ENCODE measurements at regions not wholly inside any gene's neighbourhood (a gene's known extent, or its start where the extent isn't known, plus 50 kb on each side); places are given as distances from the start of the nearest gene placed in this dataset.
A peak's percentile ranks its signal among the peaks of the same experiment; 100 is the strongest.

DNA sequence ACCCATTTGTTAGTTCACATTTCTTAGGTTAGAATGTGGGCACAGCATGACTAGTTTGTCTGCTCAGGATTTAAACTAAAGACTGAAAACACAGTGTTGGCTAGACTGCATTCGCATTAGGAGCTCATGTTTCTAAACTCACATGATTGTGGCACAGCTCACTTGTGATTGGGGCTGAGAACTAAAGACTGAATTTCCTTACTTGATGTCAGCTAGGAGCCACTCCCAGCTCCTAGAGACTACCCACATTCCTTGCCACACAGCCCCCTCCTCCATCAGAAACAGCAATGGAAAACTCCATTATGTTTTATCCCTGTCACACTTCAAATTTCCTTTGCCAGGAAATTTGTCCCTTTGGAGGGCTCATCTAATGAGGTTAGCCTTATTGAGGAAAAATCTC lies 170.2 kb upstream of the NUDT6 start:
- no peak for DNase-seq (ENCODE audit: low read depth in 2 of 3, low spot score in 2 of 3)

DNA sequence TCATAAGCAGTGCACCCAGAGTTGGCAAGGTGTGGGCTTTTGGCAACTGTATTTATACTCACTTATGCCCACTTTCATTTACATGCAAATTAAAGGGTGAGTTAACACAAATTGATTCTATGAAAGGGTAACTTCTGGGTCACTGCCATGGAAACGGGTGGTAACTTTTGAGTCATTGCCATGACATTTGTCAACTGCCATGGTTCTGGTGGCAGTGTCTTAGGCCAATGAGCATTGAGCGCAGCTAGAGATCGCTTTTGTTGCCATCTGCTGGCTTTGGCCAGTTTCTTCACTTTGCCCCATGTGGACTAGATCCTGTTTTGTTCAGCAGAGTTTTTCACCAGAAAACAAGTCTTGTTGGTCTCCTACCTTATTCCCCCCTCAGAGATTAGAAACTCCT lies 170.8 kb upstream of the NUDT6 start:
- no peak for DNase-seq (ENCODE audit: low read depth in 2 of 3, low spot score in 2 of 3)

DNA sequence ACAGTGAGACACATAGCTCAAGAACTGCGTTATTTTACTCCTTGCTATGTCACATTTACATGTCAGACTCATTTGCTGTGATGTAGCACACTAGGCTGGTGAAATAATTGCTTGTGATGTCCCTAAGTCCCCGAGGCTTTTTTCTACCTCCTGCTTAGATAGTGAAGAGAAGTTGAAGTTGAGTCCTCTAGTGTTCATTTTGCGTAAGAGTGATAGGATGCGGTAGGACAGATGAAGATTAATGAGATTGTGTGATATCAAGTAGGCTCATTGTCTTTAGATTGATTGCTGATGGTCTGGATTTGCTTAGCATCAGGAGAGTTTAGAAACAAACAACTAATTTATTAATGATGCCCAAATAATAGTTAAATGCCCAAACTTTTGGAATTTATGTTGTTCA lies 173.6 kb upstream of the NUDT6 start:
- no peak for DNase-seq (ENCODE audit: low read depth in 2 of 3, low spot score in 2 of 3)

- peak in 2 of 3 donors; percentile 34 to 72 for DNase-seq (ENCODE audit: low read depth in 2 of 3, low spot score in 2 of 3)
Observed at GRCh38 chr4:123102897-123103471, 180.6 kb upstream of the NUDT6 start.

DNA sequence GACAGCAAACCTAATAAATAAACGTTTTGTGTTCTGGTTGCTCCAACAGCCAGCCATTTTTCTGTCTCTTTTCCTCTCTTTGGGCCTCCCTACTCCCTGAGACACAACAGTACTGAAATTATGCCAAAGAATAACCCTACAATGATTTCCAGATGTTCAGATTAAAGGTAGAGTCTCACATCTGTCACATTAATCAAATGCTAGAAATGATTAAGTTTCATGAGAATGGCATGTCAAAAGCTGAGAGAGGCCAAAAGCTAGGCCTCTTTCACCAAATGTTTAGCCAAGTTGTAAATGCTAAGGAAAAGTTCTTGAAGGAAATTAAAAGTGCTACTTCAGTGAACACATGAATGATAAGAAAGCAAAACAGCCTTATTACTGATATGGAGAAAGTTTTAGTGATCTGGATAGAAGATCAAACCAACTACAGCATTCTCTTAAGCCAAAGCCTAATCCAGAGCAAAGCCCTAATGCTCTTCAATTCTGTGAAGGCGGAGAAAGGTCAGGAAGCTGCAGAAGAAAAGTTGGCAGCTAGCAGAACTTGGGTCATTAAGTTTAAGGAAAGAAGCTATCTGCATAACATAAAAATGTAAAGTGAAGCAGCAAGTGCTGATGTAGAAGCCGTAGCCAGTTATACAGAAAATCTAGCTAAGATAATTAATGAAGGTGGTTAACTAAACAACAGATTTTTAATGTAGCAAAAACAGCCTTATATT lies 182.1 kb upstream of the NUDT6 start:
- DNase-seq (ENCODE audit: low read depth in 2 of 3, low spot score in 2 of 3), result no peak

DNA sequence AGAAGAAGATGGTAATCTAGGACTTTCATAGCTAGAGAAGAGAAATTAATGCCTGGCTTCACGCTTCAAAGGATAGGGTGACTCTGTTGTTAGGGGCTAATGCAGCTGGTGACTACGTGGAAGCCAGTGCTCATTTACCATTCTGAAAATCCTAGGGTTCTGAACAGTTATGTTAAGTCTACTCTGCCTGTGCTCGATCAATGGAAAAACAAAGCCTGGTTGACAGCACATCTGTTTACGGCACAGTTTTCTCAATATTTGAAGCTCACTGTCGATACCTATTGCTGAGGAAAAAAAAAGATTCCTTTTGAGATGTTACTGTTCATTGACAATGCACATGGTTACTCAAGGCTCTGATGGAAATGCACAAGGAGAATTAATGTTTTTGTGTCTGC lies 182.6 kb upstream of the NUDT6 start:
- no peak for DNase-seq (ENCODE audit: low read depth in 2 of 3, low spot score in 2 of 3)

GRCh38 chr4:123106747-123107146 lies 184.3 kb upstream of the NUDT6 start:
- DNase-seq (ENCODE audit: low read depth in 2 of 3, low spot score in 2 of 3), result no peak

- no peak for DNase-seq (ENCODE audit: low read depth in 2 of 3, low spot score in 2 of 3)
Observed at GRCh38 chr4:123107444-123108252, 185.3 kb upstream of the NUDT6 start.

DNA sequence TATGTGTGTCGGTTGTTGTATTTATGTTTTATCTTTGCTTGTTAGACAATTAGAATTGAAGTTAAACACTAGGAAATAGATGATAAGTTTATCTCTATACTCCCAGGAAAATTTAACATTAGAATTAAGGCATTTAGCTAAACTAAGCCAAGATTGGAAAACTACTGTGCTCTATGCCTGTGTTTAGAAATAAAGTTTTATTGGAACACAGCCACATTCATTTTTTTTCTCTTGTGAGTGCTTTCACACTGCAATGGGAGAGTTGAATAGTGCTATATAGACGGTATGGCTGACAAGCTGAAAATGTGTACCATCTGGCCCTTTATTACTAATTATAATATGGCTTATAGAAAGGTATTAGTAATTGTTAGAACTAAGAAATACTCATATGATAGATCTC lies 186.7 kb upstream of the NUDT6 start:
- no peak for DNase-seq (ENCODE audit: low read depth in 2 of 3, low spot score in 2 of 3)

DNA sequence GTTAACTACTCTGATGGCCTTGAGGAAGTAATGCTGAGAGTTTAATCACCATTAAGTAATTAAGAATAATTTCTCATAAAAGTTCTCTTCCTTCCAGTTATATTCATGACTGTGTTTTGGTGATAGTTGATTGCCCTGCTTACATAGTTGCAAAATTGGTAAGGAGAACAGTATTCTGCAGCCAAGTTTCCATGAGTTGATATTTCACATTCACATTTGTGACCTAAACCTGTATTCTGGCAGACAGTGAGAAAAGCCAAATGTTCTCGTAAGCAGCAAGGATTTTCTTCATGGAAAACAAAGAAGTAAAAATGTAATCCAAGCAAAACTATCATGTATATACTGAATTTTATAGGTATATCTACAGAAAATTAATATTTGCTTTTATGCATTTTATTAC lies 187.8 kb upstream of the NUDT6 start:
- no peak for DNase-seq (ENCODE audit: low read depth in 2 of 3, low spot score in 2 of 3)

GRCh38 chr4:123110685-123111084 lies 188.3 kb upstream of the NUDT6 start:
- DNase-seq (ENCODE audit: low read depth in 2 of 3, low spot score in 2 of 3), result no peak

DNA sequence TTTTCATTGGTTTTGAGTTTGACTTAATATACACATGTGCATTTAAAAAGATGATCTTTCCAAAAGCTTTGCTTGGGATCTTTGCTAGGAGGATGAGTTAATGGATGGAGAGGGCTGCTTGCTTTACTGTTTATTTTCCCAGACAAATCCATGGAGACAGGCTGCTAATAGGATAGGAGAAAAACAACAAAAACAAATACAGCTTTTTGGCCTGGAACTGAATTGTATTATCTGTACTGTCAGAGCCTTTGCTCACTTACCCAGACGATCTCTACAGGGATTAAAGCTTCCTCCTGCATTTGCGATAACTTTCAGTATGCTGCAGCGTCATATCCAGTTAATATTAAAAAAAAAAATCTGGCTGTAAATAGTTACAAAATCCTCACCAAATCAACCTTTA lies 190.8 kb upstream of the NUDT6 start:
- no peak for DNase-seq (ENCODE audit: low read depth in 2 of 3, low spot score in 2 of 3)

DNA sequence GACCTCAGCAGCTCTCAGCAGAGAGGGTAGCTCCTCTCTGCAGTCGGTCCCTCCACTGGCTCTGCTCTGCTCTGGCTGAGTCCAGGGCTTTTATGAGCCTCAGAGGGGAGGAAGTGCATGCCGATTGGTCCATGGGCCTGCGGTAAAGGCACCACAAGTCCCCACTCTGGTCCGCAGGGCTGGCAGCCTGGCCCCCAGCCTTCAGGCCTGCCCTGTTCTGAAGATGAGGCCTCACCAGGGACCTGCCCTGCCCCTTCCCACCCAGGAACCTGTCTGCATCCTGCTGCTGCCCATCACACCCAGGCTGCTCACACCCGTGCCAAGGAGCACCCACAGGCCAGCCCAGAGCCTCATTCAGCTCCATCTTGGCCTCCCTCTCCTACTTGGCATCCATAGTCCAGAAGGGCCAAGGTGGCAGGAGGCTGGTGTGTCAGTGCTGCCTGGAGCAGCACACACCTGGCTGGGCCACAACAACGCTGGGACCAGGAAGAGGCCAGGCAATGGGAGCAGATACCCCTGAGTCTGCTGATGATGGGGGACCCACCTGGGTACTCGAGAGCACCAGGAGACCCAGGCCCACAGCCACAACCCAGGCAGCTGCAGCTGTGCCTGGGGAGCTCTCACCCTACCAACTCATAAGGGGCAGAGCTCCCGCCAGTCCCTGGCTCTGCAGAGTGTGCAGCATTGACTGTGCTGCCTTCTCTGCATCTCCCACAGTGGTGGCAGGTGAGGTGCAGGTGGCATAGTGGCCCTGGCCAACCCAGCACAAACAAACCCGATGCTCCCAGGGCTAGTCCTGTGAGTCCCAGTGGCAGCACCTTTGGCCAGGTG lies 191.9 kb upstream of the NUDT6 start:
- DNase-seq (ENCODE audit: low read depth in 2 of 3, low spot score in 2 of 3), result no peak

- DNase-seq (ENCODE audit: low read depth in 2 of 3, low spot score in 2 of 3), result no peak
Observed at GRCh38 chr4:123114915-123115756, 192.7 kb upstream of the NUDT6 start.

- DNase-seq (ENCODE audit: low read depth in 2 of 3, low spot score in 2 of 3), result no peak
Observed at GRCh38 chr4:123116412-123116811, 194.0 kb upstream of the NUDT6 start.

DNA sequence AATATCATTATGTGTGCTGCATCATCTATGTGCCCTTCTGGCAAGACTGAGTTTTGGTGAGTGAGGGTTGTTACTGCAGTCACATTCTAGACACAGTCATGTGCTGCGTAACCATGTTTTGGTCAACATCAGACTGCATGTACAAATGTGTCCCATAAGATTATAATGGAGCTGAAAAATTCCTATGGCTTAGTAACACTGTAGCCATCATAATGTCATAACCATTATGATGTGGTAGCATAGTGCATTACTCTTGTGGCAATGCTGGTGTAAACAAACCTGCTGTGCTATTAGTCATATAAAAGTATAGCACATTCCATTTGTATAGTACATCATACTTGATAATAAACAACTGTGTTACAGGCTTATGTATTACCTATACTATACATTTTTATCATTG lies 198.1 kb upstream of the NUDT6 start:
- no peak for DNase-seq (ENCODE audit: low read depth in 2 of 3, low spot score in 2 of 3)

DNA sequence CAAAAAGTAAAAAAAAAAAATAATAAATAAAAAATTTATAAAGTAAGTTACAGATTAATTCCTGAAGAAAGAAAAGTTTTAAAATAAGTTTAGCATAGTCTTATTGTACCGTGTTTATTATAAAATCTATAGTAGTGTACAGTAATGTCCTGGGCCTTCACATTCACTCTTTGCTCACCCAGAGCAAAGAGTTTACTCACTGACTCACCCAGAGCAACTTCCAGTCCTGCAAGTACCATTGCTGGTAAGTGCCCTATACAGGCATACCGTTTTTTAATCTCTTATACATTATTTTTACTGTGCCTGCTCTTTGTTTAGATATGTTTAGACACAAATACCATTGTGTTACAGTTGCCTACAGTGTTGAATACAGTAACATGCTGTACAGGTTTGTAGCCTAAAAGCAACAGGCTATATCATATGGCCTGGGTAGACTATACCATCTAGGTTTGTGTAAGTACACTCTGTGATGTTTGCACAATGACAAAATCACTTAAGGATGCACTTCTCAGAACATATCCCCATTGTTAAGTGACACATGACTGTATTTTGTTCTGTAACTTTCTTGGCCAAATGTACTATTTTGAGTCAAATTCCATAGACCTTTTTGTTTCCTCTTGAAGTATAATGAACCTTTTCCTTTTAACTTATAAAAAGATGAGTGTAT lies 199.0 kb upstream of the NUDT6 start:
- no peak for DNase-seq (ENCODE audit: low read depth in 2 of 3, low spot score in 2 of 3)

- DNase-seq (ENCODE audit: low read depth in 2 of 3, low spot score in 2 of 3), result no peak
Observed at GRCh38 chr4:123125477-123125876, 203.1 kb upstream of the NUDT6 start.

GRCh38 chr4:123127218-123127617 lies 204.8 kb upstream of the NUDT6 start:
- DNase-seq (ENCODE audit: low read depth in 2 of 3, low spot score in 2 of 3), result peak in 2 of 3 donors; percentile 10 to 63

- DNase-seq (ENCODE audit: low read depth in 2 of 3, low spot score in 2 of 3), result no peak
Observed at GRCh38 chr4:123127875-123128274, 205.5 kb upstream of the NUDT6 start.
